HCT116 (cell line): ENCODE measurements at regions not wholly inside any gene's neighbourhood (a gene's known extent, or its start where the extent isn't known, plus 50 kb on each side); places are given as distances from the start of the nearest gene placed in this dataset.
"Not testable (repeated sequence)": the region's sequence is repeated elsewhere in the genome, so short reads cannot be mapped to it uniquely, and the experiment has no call there.

Experiments used
- CBX3 ChIP-seq: IDR thresholded peaks from 2 replicates; pipeline ENCODE4 v1.6.1; 2012; ENCODE audit warnings: low read depth
- EZH2phosphoT487 ChIP-seq: fragments of 200-600 bp; IDR thresholded peaks from 2 replicates; pipeline ENCODE4 v1.6.1; 2018; ENCODE audit warnings: antibody characterized with exemption, borderline replicate concordance
- JUND ChIP-seq: IDR thresholded peaks from 2 replicates; pipeline ENCODE4 v1.6.1; 2012
- POLR2AphosphoS5 ChIP-seq: IDR thresholded peaks from 2 replicates; pipeline ENCODE4 v1.6.1; 2011; ENCODE audit warnings: mild to moderate bottlenecking, low read depth, low read length, moderate library complexity
- RAD21 ChIP-seq: IDR thresholded peaks from 2 replicates; pipeline ENCODE4 v1.6.1; 2012; ENCODE audit warnings: low read depth, mild to moderate bottlenecking
- REST ChIP-seq: IDR thresholded peaks from 2 replicates; pipeline ENCODE4 v1.6.1; 2012; ENCODE audit warnings: low read depth
- SP1 ChIP-seq: IDR thresholded peaks from 2 replicates; pipeline ENCODE4 v1.6.1; 2012; ENCODE audit warnings: low read depth
- TF ChIP-seq, protein P1 (sequence below), 3 experiments: fragments of 200-600 bp in 1 of 3; sonication (generic) in 1 of 3; IDR thresholded peaks in 2 of 3; conservative IDR thresholded peaks in 1 of 3; 2 replicates each; pipeline ENCODE4 v1.5.1; 2012 to 2017; ENCODE audit warnings: low read depth in 2 of 3, low read length in 2 of 3, antibody characterized with exemption in 1 of 3, borderline replicate concordance in 1 of 3, control low read depth in 1 of 3, mild to moderate bottlenecking in 1 of 3, mixed read lengths in 1 of 3, mixed run types in 1 of 3, moderate library complexity in 1 of 3; ENCODE audit not compliant: insufficient read depth in 1 of 3

- not testable (repeated sequence) for TF ChIP-seq JUND, CBX3, EZH2phosphoT487, RAD21, POLR2AphosphoS5, REST, SP1
- TF ChIP-seq, protein P1, sequence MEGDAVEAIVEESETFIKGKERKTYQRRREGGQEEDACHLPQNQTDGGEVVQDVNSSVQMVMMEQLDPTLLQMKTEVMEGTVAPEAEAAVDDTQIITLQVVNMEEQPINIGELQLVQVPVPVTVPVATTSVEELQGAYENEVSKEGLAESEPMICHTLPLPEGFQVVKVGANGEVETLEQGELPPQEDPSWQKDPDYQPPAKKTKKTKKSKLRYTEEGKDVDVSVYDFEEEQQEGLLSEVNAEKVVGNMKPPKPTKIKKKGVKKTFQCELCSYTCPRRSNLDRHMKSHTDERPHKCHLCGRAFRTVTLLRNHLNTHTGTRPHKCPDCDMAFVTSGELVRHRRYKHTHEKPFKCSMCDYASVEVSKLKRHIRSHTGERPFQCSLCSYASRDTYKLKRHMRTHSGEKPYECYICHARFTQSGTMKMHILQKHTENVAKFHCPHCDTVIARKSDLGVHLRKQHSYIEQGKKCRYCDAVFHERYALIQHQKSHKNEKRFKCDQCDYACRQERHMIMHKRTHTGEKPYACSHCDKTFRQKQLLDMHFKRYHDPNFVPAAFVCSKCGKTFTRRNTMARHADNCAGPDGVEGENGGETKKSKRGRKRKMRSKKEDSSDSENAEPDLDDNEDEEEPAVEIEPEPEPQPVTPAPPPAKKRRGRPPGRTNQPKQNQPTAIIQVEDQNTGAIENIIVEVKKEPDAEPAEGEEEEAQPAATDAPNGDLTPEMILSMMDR (IDR thresholded peaks at IDR 0.05 in 2 of 3, conservative IDR thresholded peaks at IDR 0.05 in 1 of 3; ENCODE audit: borderline replicate concordance in 1 of 3, insufficient read depth in 1 of 3, low read depth in 2 of 3, low read length in 2 of 3), result not testable (repeated sequence)
These were observed 112.3 kb upstream of the CRBN start for GRCh38 chr3:3291756-3292283.
